HPDE6-E6E7 (cell line): ENCODE measurements at regions not wholly inside any gene's neighbourhood (a gene's known extent, or its start where the extent isn't known, plus 50 kb on each side); places are given as distances from the start of the nearest gene placed in this dataset.
"Not testable (repeated sequence)": the region's sequence is repeated elsewhere in the genome, so short reads cannot be mapped to it uniquely, and the experiment has no call there.

Experiments used
- DNase-seq: peaks from one replicate; pipeline ENCODE4 v3.0.0; 2011; ENCODE audit warnings: missing footprints; ENCODE audit errors: extremely low spot score

DNA sequence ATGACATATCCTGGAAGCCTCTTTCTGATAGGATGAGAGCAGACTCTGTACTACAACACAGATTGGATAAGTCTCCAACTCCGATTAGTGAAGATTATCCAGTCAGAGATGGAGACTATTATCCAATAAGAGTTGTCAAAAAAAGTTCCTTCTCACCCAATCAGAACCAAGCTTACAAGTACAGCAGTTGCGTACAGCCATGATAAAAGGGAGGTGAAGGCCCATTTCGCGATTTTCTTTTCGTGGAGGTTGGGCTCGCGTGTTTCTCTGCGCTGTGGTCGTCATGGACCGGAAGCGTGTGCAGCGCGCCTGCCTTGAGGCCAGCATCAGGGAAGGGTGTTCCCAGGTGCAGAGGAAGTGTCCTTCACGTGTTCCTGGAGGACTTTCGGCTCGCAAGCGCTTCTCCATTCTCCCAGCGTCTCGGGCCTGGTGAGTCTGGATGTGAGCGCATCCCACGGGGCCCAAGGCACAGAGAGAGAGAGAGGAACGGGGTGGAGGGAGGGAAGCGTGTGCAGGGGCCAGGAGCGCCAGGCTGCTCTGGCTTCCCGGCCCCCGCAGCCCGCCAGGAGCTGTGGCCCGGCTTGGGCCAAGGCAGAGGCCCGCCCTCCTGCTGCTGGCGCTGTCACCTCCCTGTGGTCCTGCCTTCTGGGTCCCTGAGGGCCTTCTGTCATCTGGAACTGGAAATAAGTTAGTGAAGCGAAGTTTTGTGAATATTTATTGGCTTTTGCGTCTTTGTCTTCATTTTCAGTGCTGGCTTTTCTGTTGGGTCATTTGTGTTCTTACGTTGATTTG lies 53.9 kb downstream of the CDRT15L2 start:
- not testable (repeated sequence) for DNase-seq

DNA sequence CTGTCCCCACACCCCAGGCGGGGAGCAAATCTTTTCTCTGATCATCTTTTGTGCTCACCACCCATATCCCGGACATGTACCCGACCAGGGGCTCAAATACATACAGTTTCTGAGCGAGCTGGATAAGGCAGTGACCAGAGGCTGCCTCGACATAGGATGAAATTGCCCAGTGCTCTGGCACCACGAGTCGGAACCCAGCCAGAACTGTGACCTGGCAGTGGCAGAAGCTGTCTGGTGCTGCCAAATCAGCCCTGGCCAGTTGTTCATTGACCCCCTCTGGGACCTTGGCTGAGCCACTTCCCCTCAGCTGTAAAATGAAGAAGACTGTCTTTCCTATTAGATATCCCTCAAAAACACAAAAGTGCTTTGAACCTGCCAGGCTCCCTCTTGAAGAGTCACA lies 60.6 kb downstream of the CDRT15L2 start:
- not testable (repeated sequence) for DNase-seq

GRCh38 chr17:20646661-20647272 lies 67.2 kb downstream of the CDRT15L2 start:
- DNase-seq, result not testable (repeated sequence)

DNA sequence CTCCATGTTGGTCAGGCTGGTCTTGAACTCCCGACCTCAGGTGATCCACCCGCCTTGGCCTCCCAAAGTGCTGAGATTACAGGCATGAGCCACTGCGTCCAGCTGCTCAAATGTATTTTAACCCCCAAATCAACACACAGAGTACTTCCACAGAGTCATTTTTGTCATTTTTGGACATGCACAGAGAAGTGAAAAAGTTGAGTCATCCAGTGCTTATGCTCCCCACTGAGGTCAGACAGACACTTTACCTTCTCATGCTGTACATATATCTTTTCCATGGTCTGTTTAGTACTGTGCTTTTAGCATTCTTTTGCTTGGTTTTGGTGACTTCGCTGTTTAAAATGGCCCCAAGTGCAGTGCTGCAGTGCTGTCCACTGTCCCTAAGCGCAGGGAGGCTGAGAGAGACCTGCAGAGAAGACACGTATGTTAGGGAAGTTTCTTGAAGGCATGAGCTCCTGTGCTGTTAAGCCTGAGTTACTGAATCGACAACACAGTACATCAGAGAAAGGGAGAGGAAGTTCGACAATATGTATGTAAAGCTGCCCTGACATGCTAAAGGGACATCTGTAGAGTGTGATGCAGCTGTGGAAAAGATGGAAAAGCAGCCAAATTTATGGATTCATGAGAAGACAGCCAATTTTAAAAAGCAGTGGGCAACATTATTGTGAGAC lies 69.7 kb downstream of the CDRT15L2 start:
- not testable (repeated sequence) for DNase-seq

DNA sequence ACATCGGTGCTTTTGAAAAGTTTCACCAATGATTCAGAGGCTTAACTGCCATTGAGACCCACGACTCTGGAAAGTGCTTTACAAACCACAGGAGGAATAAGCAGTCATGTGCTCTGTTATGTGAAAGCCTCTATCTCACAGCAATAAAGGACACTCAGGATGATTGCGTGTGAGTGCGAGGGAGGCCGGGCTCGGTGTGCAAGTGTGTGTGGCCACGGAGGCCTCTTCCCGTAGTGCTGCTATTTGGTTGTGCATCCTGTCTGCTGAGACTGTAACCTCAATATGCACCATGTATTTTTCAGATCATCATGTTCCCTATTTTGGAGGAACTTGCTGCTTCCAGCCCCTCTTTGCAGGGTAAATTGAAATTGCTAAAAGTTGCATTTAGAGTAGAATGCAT lies 71.5 kb downstream of the CDRT15L2 start:
- not testable (repeated sequence) for DNase-seq

DNA sequence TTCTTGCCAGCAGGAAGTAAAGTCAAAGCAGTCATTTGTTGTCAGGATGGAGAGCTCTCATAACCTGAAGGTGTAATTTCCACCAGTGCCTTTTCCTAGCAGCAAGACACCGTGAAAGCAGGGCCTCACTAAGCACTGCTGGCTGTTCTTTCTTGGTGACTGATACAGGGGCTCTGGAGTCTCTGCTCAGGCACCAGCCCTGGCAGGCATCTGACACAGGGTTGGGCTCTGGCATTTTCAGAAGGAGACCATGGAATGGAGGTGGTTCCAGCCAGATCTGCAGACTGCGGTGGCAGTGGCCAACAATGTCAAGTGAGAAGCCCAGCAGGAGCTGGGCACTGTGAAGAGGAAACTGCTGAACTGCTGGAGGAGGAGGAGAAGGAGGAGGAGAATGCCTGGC lies 72.2 kb downstream of the CDRT15L2 start:
- not testable (repeated sequence) for DNase-seq

DNA sequence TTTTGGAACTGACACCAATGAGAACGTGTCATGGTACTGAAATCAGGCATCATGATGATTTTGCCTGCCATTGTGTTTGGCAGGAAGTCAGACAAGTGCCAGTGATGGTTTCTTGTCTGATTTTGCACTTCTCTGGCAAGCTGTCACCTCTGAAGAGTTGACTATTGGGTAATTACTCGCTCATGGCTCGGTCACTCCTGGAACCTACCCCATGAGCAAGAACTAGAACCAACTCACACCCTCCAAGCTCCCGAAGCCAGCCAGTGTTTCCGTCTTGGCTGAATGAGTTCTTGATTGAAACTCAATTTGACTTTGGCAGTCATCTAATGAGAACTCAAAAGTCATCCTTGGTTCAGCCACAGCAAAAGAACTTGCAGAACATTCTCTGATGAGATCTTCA lies 73.9 kb downstream of the CDRT15L2 start:
- DNase-seq, result not testable (repeated sequence)

DNA sequence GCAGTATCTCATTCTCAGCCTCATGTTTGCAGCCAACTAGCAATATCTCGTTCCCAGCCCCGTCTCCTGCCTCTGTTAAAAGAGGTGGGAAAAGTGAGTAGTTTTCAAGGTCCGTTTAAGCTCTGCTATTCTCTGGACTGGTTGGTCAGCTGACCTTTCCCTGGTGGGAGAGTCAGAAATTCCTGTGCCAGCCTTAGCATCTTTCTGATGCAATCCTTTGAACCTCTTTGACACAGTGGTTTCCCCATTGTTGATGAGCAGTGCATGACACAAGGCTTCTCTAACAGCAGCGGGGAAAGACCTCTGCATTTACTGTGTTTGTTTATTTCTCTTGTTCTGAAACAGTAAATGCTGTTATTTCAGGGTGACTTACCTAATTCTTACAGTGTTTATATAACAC lies 74.6 kb downstream of the CDRT15L2 start:
- DNase-seq, result not testable (repeated sequence)

- not testable (repeated sequence) for DNase-seq
Observed at GRCh38 chr17:20654575-20654974, 75.1 kb downstream of the CDRT15L2 start.

GRCh38 chr17:20665103-20665955 lies 85.8 kb downstream of the CDRT15L2 start:
- DNase-seq, result not testable (repeated sequence)

DNA sequence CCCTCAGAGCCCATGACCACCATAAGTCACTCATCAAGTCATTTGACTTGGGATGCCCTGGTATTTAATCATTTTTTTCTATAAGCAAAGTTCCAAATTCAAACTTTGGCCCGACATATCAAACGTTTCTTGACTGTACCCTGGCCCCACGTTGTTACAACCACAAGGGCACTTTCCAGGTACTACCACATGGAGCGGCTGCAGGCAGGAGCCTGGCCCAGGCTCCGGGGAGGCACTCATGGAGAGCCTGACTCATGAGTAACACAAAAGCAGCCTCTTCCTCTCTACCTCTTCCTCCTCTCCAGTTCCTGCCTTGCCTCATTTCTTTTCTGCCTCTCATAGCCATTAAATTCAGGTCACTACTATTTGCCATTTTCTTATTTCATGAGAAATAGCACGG lies 87.2 kb downstream of the CDRT15L2 start:
- DNase-seq, result not testable (repeated sequence)

GRCh38 chr17:20667712-20668111 lies 88.2 kb downstream of the CDRT15L2 start:
- not testable (repeated sequence) for DNase-seq

DNA sequence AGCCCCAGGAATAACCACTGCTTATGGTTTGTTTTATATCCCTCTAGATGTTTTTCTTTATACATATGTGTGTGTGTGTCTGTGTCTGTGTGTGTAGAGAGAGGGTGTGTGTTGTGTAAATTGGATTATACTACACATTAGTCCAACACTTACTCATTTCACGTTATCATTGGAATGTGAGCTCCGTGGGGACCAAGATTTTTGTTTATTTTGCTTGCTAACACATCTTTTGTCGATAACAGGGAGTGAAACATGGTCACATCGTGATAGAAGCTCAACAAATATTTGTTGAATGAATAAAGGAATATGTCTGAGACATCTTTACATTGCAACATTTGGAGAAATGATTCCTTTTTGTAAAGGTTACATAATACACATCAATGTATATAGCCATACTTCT lies 88.8 kb downstream of the CDRT15L2 start:
- DNase-seq, result not testable (repeated sequence)

GRCh38 chr17:20668868-20669267 lies 89.3 kb downstream of the CDRT15L2 start:
- not testable (repeated sequence) for DNase-seq

GRCh38 chr17:20670506-20670905 lies 91.0 kb downstream of the CDRT15L2 start:
- not testable (repeated sequence) for DNase-seq

GRCh38 chr17:20674374-20674773 lies 94.8 kb downstream of the CDRT15L2 start:
- not testable (repeated sequence) for DNase-seq

DNA sequence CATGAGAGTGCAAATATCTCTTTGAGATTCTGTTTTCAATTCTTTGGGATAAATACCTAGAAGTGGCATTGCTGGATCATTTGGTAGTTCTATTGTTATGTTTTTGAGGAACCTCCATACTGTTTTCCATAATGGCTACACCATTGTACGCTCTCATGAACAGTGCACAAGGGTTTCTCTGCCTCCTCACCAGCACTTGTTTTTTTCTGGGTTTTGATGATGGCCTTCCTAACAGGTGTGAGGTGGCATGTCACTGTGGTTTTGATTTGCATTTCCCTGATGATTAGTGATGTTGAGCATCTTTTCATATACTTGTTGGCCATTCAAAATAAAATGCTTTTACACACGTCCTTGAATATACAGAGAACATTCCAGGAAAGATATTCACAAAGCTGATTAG lies 96.2 kb downstream of the CDRT15L2 start:
- DNase-seq, result not testable (repeated sequence)

DNA sequence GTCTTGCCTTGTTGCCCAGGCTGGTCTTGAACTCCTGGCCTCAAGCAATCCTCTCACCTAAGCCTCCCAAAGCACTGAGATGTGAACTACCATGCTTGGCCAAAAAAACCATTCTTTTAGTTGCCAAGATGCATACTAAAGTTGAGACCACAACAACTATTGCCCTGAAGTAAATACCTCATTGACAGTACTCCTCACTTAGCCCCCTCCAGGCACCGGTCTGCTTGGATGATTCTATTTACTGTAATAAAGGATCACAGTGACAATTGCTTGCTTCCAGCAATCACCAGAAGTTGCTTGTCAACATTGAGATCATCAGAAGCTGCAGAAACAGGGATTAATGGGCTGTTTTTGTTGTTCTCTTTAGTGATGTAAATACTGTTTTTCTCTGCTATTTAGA lies 97.1 kb downstream of the CDRT15L2 start:
- not testable (repeated sequence) for DNase-seq

DNA sequence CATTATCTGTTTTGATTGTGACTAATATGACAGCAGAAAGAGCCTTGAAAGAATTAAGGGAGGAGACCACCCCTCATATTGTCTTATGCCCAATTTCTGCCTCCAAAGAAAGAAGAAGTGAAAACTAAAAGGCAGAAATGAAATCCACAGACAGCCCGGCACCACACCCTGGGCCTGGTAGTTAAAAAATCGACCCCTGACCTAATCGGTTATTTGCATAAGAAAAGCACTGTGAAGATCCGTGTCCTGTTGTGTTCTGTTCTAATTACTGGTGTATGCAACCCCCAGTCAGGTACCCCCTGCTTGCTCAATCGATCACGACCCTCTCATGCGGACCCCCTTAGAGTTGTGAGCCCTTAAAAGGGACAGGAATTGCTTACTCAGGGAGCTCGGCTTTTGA lies 97.9 kb downstream of the CDRT15L2 start:
- not testable (repeated sequence) for DNase-seq

DNA sequence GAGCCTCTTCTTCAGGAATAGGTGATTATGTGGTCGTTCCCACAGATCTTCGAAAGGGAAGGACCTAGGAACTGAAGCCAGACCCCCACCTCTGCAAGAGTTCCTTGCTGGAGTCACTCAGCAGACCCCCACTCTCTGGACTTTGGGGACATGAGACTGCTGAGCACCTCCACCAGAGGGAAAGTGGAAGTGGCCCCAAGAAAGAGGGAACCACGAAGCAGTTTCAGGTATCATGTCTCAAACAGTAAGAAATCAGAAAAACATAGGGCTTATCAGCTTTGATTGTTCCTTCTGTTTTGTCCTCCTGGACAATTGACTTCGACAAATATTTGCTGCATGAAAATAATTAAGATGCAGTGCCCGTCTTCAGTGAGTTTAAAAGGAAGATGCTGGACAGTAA lies 98.9 kb downstream of the CDRT15L2 start:
- DNase-seq, result not testable (repeated sequence)
